Common myeloid progenitor, CD34-positive (primary cell): ENCODE measurements at regions not wholly inside any gene's neighbourhood (a gene's known extent, or its start where the extent isn't known, plus 50 kb on each side); places are given as distances from the start of the nearest gene placed in this dataset.
A peak's percentile ranks its signal among the peaks of the same experiment; 100 is the strongest.
"Not testable (repeated sequence)": the region's sequence is repeated elsewhere in the genome, so short reads cannot be mapped to it uniquely, and the experiment has no call there.

Experiments used
- CTCF ChIA-PET: fragments of 350-600 bp; sonication (Branson Sonifier 250); formaldehyde crosslinking; loops from one replicate; lab custom pipeline; 2021; ENCODE audit warnings: antibody characterized with exemption; lab: Charles Lee
- POLR2A ChIA-PET: fragments of 350-600 bp; sonication (Branson Sonifier 250); formaldehyde crosslinking; loops from one replicate; lab custom pipeline; 2021; ENCODE audit warnings: antibody characterized with exemption; lab: Charles Lee
- DNase-seq, 3 donors: peaks; one replicate each; pipeline versions ENCODE4 v3.0.0 to v3.0.0-alpha.2; 2013
- H3K27ac ChIP-seq, 2 experiments: 1 replicate in 1 of 2; 2 replicates in 1 of 2; pipeline ENCODE4 v1.7.0; 2013; ENCODE audit warnings: inconsistent platforms in 2 of 2, low read length in 2 of 2, mild to moderate bottlenecking in 2 of 2, low read depth in 1 of 2, moderate library complexity in 1 of 2; ENCODE audit not compliant: severe bottlenecking in 2 of 2, insufficient read depth in 1 of 2, poor library complexity in 1 of 2
- H3K27me3 ChIP-seq, 5 experiments: replicated peaks in 2 of 5; 1 replicate in 3 of 5; 2 replicates in 2 of 5; pipeline versions ENCODE4 v1.6.1 to v1.7.0; 2013; ENCODE audit warnings: low read length in 4 of 5, mild to moderate bottlenecking in 2 of 5, moderate library complexity in 2 of 5, inconsistent platforms in 1 of 5; ENCODE audit not compliant: insufficient read depth in 5 of 5, control insufficient read depth in 4 of 5
- H3K36me3 ChIP-seq, 4 experiments: 1 replicate in 2 of 4; 2 replicates in 2 of 4; pipeline versions ENCODE4 v1.6.1 to v1.7.0; 2013; ENCODE audit warnings: low read length in 3 of 4, control low read depth in 1 of 4, mild to moderate bottlenecking in 1 of 4; ENCODE audit not compliant: control insufficient read depth in 4 of 4, insufficient read depth in 4 of 4
- H3K4me1 ChIP-seq, 4 experiments: 1 replicate in 3 of 4; 2 replicates in 1 of 4; pipeline versions ENCODE4 v1.6.1 to v1.7.1; 2013; ENCODE audit warnings: low read length in 3 of 4, mild to moderate bottlenecking in 3 of 4, control low read depth in 1 of 4, inconsistent platforms in 1 of 4, moderate library complexity in 1 of 4; ENCODE audit not compliant: control insufficient read depth in 4 of 4, insufficient read depth in 4 of 4; ENCODE audit errors: control extremely low read depth in 1 of 4
- H3K4me3 ChIP-seq, 7 experiments: 1 replicate in 4 of 7; 2 replicates in 3 of 7; pipeline versions ENCODE4 v1.5.1 to v1.7.0; 2013; ENCODE audit warnings: mild to moderate bottlenecking in 7 of 7, low read length in 6 of 7, moderate library complexity in 6 of 7, inconsistent platforms in 2 of 7, low read depth in 2 of 7, control low read depth in 1 of 7; ENCODE audit not compliant: insufficient read depth in 4 of 7, control insufficient read depth in 1 of 7; ENCODE audit errors: extremely low read depth in 1 of 7
- H3K9me3 ChIP-seq, 5 experiments: 1 replicate in 4 of 5; 2 replicates in 1 of 5; pipeline versions ENCODE4 v1.6.1 to v1.7.1; 2013; ENCODE audit warnings: low read length in 4 of 5, mild to moderate bottlenecking in 2 of 5, inconsistent platforms in 1 of 5, low read depth in 1 of 5, moderate library complexity in 1 of 5; ENCODE audit not compliant: control insufficient read depth in 4 of 5, insufficient read depth in 2 of 5; ENCODE audit errors: control extremely low read depth in 1 of 5
- WGBS: methylation state at CpG from one replicate; pipeline ENCODE4 v1.1.5; 2013; ENCODE audit not compliant: insufficient coverage; 5-methylcytosine and 5-hydroxymethylcytosine counted together

DNA sequence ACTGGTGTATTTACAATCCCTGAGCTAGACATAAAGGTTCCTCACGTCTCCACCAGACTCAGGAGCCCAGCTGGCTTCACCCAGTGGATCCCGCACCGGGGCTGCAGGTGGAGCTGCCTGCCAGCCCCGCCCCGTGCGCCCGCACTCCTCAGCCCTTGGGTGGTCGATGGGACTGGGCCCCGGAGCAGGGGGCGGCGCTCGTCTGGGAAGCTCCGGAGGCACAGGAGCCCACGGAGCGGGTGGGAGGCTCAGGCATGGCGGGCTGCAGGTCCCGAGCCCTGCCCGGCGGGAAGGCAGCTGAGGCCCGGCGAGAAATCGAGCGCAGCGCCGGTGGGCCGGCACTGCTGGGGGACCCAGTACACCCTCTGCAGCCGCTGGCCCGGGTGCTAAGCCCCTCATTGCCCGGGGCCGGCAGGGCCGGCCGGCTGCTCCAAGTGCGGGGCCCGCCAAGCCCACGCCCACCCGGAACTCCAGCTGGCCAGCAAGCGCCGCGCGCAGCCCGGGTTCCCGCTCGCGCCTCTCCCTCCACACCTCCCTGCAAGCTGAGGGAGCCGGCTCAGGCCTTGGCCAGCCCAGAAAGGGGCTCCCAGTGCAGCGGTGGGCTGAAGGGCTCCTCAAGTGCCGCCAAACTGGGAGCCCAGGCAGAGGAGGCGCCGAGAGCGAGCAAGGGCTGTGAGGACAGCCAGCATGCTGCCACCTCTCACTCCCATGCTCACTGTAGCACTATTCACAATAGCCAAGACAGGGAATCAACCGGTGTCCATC, 79.3 kb upstream of the RGPD4 start:
- H3K4me1 ChIP-seq, H3K36me3 ChIP-seq, DNase-seq, H3K4me3 ChIP-seq, H3K9me3 ChIP-seq, H3K27me3 ChIP-seq: not testable (repeated sequence)
- WGBS, result 97% methylated on average over 25 of the region's 51 CpGs
- ChIA-PET POLR2A (interaction anchor here (0.6 kb wide), 1 partner anchor 33 kb away, joined by 3 read pairs; no protein-coding TSS in a partner anchor), CTCF (interaction anchor here (1.3 kb wide), 1 partner anchor 12 kb away, joined by 6 read pairs; no protein-coding TSS in a partner anchor)
- H3K27ac ChIP-seq, result peak overlapping the region in 1 of 2 experiments; percentile 32

GRCh38 chr2:107747964-107748583, 78.6 kb upstream of the RGPD4 start:
- POLR2A ChIA-PET, result interaction anchor here (0.6 kb wide), 1 partner anchor 34 kb away, joined by 3 read pairs; no protein-coding TSS in a partner anchor
- Histone ChIP-seq H3K27me3 (no peaks in the 10 kb centered on the region), H3K27ac (peak overlapping the region in 1 of 2 experiments; percentile 32), H3K4me1 (no peaks in the 10 kb centered on the region), H3K4me3 (no peak overlapping the region), H3K36me3 (no peaks in the 10 kb centered on the region), H3K9me3 (peaks cover 0 to 2% (median 0%) of the 10 kb centered on the region in 5 experiments)
- WGBS, result 95% methylated on average over 10 of the region's 15 CpGs
- no peak for DNase-seq
- CTCF ChIA-PET, result interaction anchor here (1.3 kb wide), 1 partner anchor 12 kb away, joined by 6 read pairs; no protein-coding TSS in a partner anchor

DNA sequence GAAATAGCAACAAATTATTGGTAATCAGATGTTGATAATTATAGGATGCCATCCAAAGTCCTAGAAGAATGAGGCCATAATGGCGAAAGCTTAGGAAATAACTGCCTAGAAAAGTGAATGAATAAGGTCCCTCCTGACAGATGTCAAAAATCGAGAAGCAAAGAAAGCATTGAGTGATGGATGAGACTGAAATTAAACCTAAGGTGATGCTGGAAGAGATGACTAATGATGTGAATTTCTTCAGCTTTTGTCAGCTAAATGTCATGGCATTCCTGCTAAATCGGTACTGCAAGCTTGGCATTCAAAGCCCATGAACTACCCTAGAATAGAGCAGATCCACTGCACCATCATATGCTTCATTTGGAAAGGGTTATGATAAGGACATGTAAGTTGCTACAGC, 74.8 kb upstream of the RGPD4 start:
- no peak overlapping the region for H3K4me3 ChIP-seq
- no peak for DNase-seq
- ChIA-PET POLR2A (no interaction called here), CTCF (no interaction called here)
- H3K9me3 ChIP-seq, result peaks cover 0 to 2% (median 0%) of the 10 kb centered on the region in 5 experiments
- no peaks in the 10 kb centered on the region for H3K4me1 ChIP-seq
- no peaks in the 10 kb centered on the region for H3K36me3 ChIP-seq
- no peak overlapping the region for H3K27ac ChIP-seq
- 93% methylated on average over 2 of the region's 3 CpGs for WGBS
- H3K27me3 ChIP-seq, result no peaks in the 10 kb centered on the region

DNA sequence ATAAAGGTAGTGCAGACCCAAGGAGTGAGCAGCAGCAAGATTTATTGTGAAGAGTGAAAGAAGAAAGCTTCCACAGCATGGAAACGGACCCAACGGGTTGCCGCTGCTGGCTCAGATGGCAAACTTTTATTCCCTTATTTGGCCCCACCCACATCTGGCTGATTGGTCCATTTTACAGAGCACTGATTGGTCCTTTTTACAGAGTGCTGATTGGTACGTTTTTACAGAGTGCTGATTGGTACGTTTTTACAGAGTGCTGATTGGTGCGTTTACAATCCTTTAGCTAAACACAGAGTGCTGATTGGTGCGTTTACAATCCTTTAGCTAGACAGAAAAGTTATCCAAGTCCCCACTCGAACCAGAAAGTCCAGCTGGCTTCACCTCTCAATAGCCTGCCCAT, 72.9 kb upstream of the RGPD4 start:
- CTCF ChIA-PET, result interaction anchor here (1.4 to 1.6 kb wide), 2 partner anchors 8 to 19 kb away, joined by 4 to 5 read pairs; no protein-coding TSS in a partner anchor
- H3K27ac ChIP-seq, H3K4me3 ChIP-seq, DNase-seq, H3K36me3 ChIP-seq, POLR2A ChIA-PET, H3K4me1 ChIP-seq, H3K9me3 ChIP-seq, H3K27me3 ChIP-seq: not testable (repeated sequence)
- WGBS, result 97% methylated on average over 8 of the region's 8 CpGs

DNA sequence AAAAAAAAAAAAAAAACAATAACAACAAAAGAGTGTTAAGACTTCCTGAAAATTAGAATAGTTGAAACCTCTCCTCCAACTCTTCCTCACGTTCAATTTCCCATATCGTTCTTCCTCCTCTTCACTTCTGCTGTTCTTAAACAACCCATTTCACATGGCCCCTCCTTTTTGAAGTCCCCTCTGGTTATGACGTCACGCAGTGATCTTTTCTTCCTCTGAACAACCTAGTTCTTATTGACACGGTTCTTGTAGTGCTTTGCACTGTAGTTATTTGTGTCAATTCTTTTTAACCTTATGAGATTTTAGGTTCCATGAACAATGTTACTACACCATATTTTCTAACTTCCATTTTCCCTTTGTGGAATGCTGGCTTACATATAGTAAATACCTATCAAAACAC, 69.5 kb upstream of the RGPD4 start:
- 93% methylated on average over 2 of the region's 5 CpGs for WGBS
- no peak overlapping the region for H3K27ac ChIP-seq
- CTCF ChIA-PET, result no interaction called here
- H3K4me3 ChIP-seq, result no peak overlapping the region
- peaks cover 0 to 5% (median 0%) of the 10 kb centered on the region in 5 experiments for H3K9me3 ChIP-seq
- no peak for DNase-seq
- POLR2A ChIA-PET, result no interaction called here
- H3K36me3 ChIP-seq, result no peaks in the 10 kb centered on the region
- H3K4me1 ChIP-seq, result no peaks in the 10 kb centered on the region
- no peaks in the 10 kb centered on the region for H3K27me3 ChIP-seq

DNA sequence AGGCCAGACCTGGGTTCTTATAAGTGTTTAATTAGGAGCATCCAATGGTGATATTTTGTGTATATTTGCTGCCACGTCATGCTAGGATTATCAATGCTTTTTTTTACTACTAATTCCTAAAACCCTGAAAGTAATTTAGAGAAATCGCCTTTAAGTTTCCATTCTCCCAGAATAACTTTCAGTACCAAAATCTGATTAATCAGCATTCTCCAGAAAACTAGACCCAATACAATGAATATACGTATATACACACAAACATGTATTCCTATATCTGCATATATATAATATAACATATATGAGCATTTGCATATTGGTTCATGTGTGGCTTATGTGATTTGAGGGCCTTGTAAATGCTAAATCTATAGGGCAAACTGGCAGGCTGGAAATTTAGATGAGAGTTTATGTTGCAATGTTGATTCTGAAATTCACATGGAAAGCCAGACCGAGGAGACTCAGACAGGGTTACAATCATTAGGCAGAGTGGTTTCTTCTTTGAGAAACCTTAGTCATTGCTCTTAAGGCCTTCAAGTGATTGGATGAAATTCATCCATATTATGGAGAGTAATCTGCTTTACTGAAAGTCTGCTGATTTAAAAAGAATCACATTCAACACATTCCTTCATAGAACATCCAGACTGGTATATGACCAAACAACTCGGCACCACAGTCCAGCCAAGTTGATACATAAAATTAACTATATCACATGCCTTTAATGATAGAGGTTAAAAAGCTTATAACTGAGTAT, 65.9 kb upstream of the RGPD4 start:
- ChIA-PET POLR2A (no interaction called here), CTCF (interaction anchor here (1.2 kb wide), 1 partner anchor 8 kb away, joined by 4 read pairs; no protein-coding TSS in a partner anchor)
- no peak overlapping the region for H3K27ac ChIP-seq
- H3K27me3 ChIP-seq, result no peaks in the 10 kb centered on the region
- WGBS, result 94% methylated on average over 2 of the region's 5 CpGs
- peaks cover 0 to 3% (median 0%) of the 10 kb centered on the region in 5 experiments for H3K9me3 ChIP-seq
- no peak for DNase-seq
- H3K36me3 ChIP-seq, result no peaks in the 10 kb centered on the region
- H3K4me3 ChIP-seq, result no peak overlapping the region
- no peaks in the 10 kb centered on the region for H3K4me1 ChIP-seq
